Neural progenitor cell (in vitro differentiated cells): ENCODE measurements at regions not wholly inside any gene's neighbourhood (a gene's known extent, or its start where the extent isn't known, plus 50 kb on each side); places are given as distances from the start of the nearest gene placed in this dataset.

Source experiments
- DNase-seq: peaks from one replicate; pipeline ENCODE4 v3.0.0-alpha.2; 2016; ENCODE audit warnings: low spot score
- H2AFZ ChIP-seq: fragments of 200-600 bp; sonication (generic); replicated peaks from 2 replicates; pipeline ENCODE4 v1.6.1; 2016; ENCODE audit warnings: antibody characterized with exemption
- H3F3A ChIP-seq: fragments of 200-600 bp; sonication (generic); 2 replicates; pipeline ENCODE4 v1.6.1; 2016; ENCODE audit warnings: antibody characterized with exemption, low read depth
- H3K27ac ChIP-seq: fragments of 200-600 bp; sonication (generic); 2 replicates; pipeline ENCODE4 v1.5.1; 2016; ENCODE audit warnings: mild to moderate bottlenecking
- H3K27me3 ChIP-seq: fragments of 200-600 bp; sonication (generic); 2 replicates; pipeline ENCODE4 v1.6.1; 2016; ENCODE audit warnings: mild to moderate bottlenecking, moderate library complexity
- H3K36me3 ChIP-seq: fragments of 200-600 bp; sonication (generic); 2 replicates; pipeline ENCODE4 v1.5.1; 2016
- H3K4me1 ChIP-seq: fragments of 200-600 bp; sonication (generic); 2 replicates; pipeline ENCODE4 v1.6.1; 2016; ENCODE audit warnings: mixed run types
- H3K4me2 ChIP-seq: fragments of 200-600 bp; sonication (generic); 2 replicates; pipeline ENCODE4 v1.6.1; 2016
- H3K4me3 ChIP-seq: fragments of 200-600 bp; sonication (generic); 2 replicates; pipeline ENCODE4 v1.5.1; 2016
- H3K79me2 ChIP-seq: fragments of 200-600 bp; sonication (generic); 2 replicates; pipeline ENCODE4 v1.6.1; 2016; ENCODE audit warnings: low read depth
- H3K9ac ChIP-seq: fragments of 200-600 bp; sonication (generic); 2 replicates; pipeline ENCODE4 v1.6.1; 2016
- H3K9me3 ChIP-seq: fragments of 200-600 bp; sonication (generic); 2 replicates; pipeline ENCODE4 v1.5.1; 2016; ENCODE audit warnings: low read depth
- H4K20me1 ChIP-seq: fragments of 200-600 bp; sonication (generic); 2 replicates; pipeline ENCODE4 v1.6.1; 2016; ENCODE audit warnings: low read depth
- H3K27ac Mint-ChIP-seq: 3 replicates; pipeline ENCODE4 v1.8.0; 2021; ENCODE audit warnings: mixed read lengths
- H3K27me3 Mint-ChIP-seq: 2 replicates; pipeline ENCODE4 v1.8.0; 2022; ENCODE audit warnings: low read depth, mild to moderate bottlenecking, inconsistent platforms, moderate library complexity, mixed read lengths; ENCODE audit not compliant: insufficient read depth
- H3K36me3 Mint-ChIP-seq: 3 replicates; pipeline ENCODE4 v1.8.0; 2021; ENCODE audit warnings: mixed read lengths
- H3K4me1 Mint-ChIP-seq: 3 replicates; pipeline ENCODE4 v1.8.0; 2021; ENCODE audit warnings: mixed read lengths
- H3K4me3 Mint-ChIP-seq: 3 replicates; pipeline ENCODE4 v1.8.0; 2021; ENCODE audit warnings: mild to moderate bottlenecking, moderate library complexity, mixed read lengths
- H3K9me3 Mint-ChIP-seq: 3 replicates; pipeline ENCODE4 v1.8.0; 2020; ENCODE audit warnings: mixed read lengths
- CTCF ChIP-seq: fragments of 200-600 bp; sonication (generic); IDR thresholded peaks from 2 replicates; pipeline ENCODE4 v1.5.1; 2017; ENCODE audit warnings: antibody characterized with exemption, mild to moderate bottlenecking
- EZH2 ChIP-seq: fragments of 200-600 bp; sonication (generic); IDR thresholded peaks from 2 replicates; pipeline ENCODE4 v1.6.1; 2017; ENCODE audit warnings: antibody characterized with exemption, mild to moderate bottlenecking, moderate library complexity
- EZH2phosphoT487 ChIP-seq: fragments of 200-600 bp; sonication (generic); IDR thresholded peaks from 2 replicates; pipeline ENCODE4 v1.6.1; 2017; ENCODE audit warnings: antibody characterized with exemption

- Mint-ChIP-seq H3K9me3 (no peaks in the 10 kb centered on the region), H3K27ac (no peak overlapping the region), H3K27me3 (peaks cover 13% of the 10 kb centered on the region), H3K4me3 (no peak overlapping the region), H3K36me3 (no peaks in the 10 kb centered on the region), H3K4me1 (peaks cover 41% of the 10 kb centered on the region)
- Histone ChIP-seq H3K27ac (no peak overlapping the region), H3K9ac (no peak overlapping the region), H2AFZ (no peak overlapping the region), H3K4me3 (no peak overlapping the region), H4K20me1 (no peaks in the 10 kb centered on the region), H3K36me3 (no peaks in the 10 kb centered on the region), H3K27me3 (peaks cover 9% of the 10 kb centered on the region), H3K4me2 (no peak overlapping the region), H3F3A (no peaks in the 10 kb centered on the region), H3K4me1 (peaks cover 10% of the 10 kb centered on the region), H3K9me3 (no peaks in the 10 kb centered on the region), H3K79me2 (no peaks in the 10 kb centered on the region)
- TF ChIP-seq EZH2phosphoT487 (no peak), CTCF (no peak), EZH2 (no peak)
- DNase-seq, result no peak
Observed at GRCh38 chr16:66264311-66265047, 102.0 kb upstream of the CDH5 start.

- H3K27me3 ChIP-seq, result peaks cover 4% of the 10 kb centered on the region
- no peak overlapping the region for H3K4me2 ChIP-seq
- H3K79me2 ChIP-seq, result no peaks in the 10 kb centered on the region
- H3K36me3 Mint-ChIP-seq, result no peaks in the 10 kb centered on the region
- no peaks in the 10 kb centered on the region for H3K9me3 ChIP-seq
- no peak overlapping the region for H3K9ac ChIP-seq
- no peak overlapping the region for H3K4me3 Mint-ChIP-seq
- no peaks in the 10 kb centered on the region for H3K9me3 Mint-ChIP-seq
- DNase-seq, result no peak
- peaks cover 10% of the 10 kb centered on the region for H3K4me1 ChIP-seq
- no peak overlapping the region for H3K27ac ChIP-seq
- no peak overlapping the region for H3K4me3 ChIP-seq
- no peak for TF ChIP-seq EZH2phosphoT487
- no peak for TF ChIP-seq CTCF
- TF ChIP-seq EZH2, result no peak
- no peak overlapping the region for H3K27ac Mint-ChIP-seq
- no peak overlapping the region for H2AFZ ChIP-seq
- H3K36me3 ChIP-seq, result no peaks in the 10 kb centered on the region
- peaks cover 10% of the 10 kb centered on the region for H3K27me3 Mint-ChIP-seq
- no peaks in the 10 kb centered on the region for H4K20me1 ChIP-seq
- peaks cover 37% of the 10 kb centered on the region for H3K4me1 Mint-ChIP-seq
- no peaks in the 10 kb centered on the region for H3F3A ChIP-seq
Observed at GRCh38 chr16:66263973-66264310, 102.5 kb upstream of the CDH5 start.

GRCh38 chr16:66263168-66263972, 103.1 kb upstream of the CDH5 start:
- Histone ChIP-seq H3K4me2 (no peak overlapping the region), H4K20me1 (no peaks in the 10 kb centered on the region), H3K27me3 (no peaks in the 10 kb centered on the region), H3K4me3 (no peak overlapping the region), H3F3A (no peaks in the 10 kb centered on the region), H3K9me3 (no peaks in the 10 kb centered on the region), H3K27ac (no peak overlapping the region), H3K9ac (no peak overlapping the region), H2AFZ (no peak overlapping the region), H3K36me3 (no peaks in the 10 kb centered on the region), H3K79me2 (no peaks in the 10 kb centered on the region), H3K4me1 (peaks cover 10% of the 10 kb centered on the region)
- DNase-seq, result peak; percentile 18
- Mint-ChIP-seq H3K27ac (no peak overlapping the region), H3K4me1 (peaks cover 37% of the 10 kb centered on the region), H3K4me3 (no peak overlapping the region), H3K27me3 (peaks cover 10% of the 10 kb centered on the region), H3K36me3 (no peaks in the 10 kb centered on the region), H3K9me3 (no peaks in the 10 kb centered on the region)
- TF ChIP-seq CTCF (no peak), EZH2phosphoT487 (no peak), EZH2 (no peak)
